Upper lobe of left lung (tissue), 6 donors: ENCODE measurements at regions not wholly inside any gene's neighbourhood (a gene's known extent, or its start where the extent isn't known, plus 50 kb on each side); places are given as distances from the start of the nearest gene placed in this dataset.
A peak's percentile ranks its signal among the peaks of the same experiment; 100 is the strongest.

Source experiments
- ATAC-seq, 2 donors: fragments of 200-7000 bp; cut with Tn5 transposase; one replicate each; pipeline ENCODE4 v1.9.1; 2022; ENCODE audit warnings: mild to moderate bottlenecking in 2 of 2, moderate library complexity in 2 of 2; ENCODE audit not compliant: low FRiP score in 2 of 2
- DNase-seq, 2 donors: peaks; one replicate each; pipeline ENCODE4 v3.0.0-alpha.2; 2019 to 2020
- H3K27ac ChIP-seq, 4 donors: fragments of 200-600 bp; sonication (generic); one replicate each; pipeline ENCODE4 v1.5.1; 2016 to 2019
- H3K27me3 ChIP-seq, 4 donors: fragments of 200-600 bp; sonication (generic); one replicate each; pipeline ENCODE4 v1.5.1; 2017 to 2019
- H3K36me3 ChIP-seq, 4 donors: fragments of 200-600 bp; sonication (generic); one replicate each; pipeline ENCODE4 v1.5.1; 2016 to 2019
- H3K4me1 ChIP-seq, 4 donors: fragments of 200-600 bp; sonication (generic); one replicate each; pipeline ENCODE4 v1.5.1; 2018 to 2019
- H3K4me3 ChIP-seq, 4 donors: fragments of 200-600 bp; sonication (generic); one replicate each; pipeline ENCODE4 v1.5.1; 2017 to 2019; ENCODE audit warnings: mild to moderate bottlenecking in 2 of 4, moderate library complexity in 1 of 4
- H3K9me3 ChIP-seq, 4 donors: fragments of 200-600 bp; sonication (generic); one replicate each; pipeline ENCODE4 v1.5.1; 2018 to 2019
- CTCF ChIP-seq, 6 experiments: fragments of 450-650 bp in 4 of 6; fragments of 200-600 bp in 2 of 6; sonication (generic) in 2 of 6; IDR thresholded peaks; one replicate each; pipeline ENCODE4 v1.5.1; 2016 to 2019; ENCODE audit warnings: antibody characterized with exemption in 6 of 6
- EP300 ChIP-seq, 4 donors: sonication (generic); formaldehyde crosslinking; IDR thresholded peaks; one replicate each; pipeline ENCODE4 v1.5.1; 2017; ENCODE audit warnings: antibody characterized with exemption in 4 of 4, control low read depth in 2 of 4
- POLR2A ChIP-seq, 4 donors: fragments of 450-650 bp; IDR thresholded peaks; one replicate each; pipeline ENCODE4 v1.5.1; 2016 to 2017; ENCODE audit warnings: antibody characterized with exemption in 4 of 4, mild to moderate bottlenecking in 2 of 4
- POLR2AphosphoS5 ChIP-seq, 2 donors: sonication (generic); formaldehyde crosslinking; IDR thresholded peaks; one replicate each; pipeline ENCODE4 v1.5.1; 2017; ENCODE audit warnings: antibody characterized with exemption in 2 of 2
- WGBS, 2 donors: methylation state at CpG; one replicate each; pipeline ENCODE4 v1.1.5; 2017 to 2018; 5-methylcytosine and 5-hydroxymethylcytosine counted together
- donor health status: DM: no; HTN: no; CAD: no; lungs with moderate emphysema.
- donor health status: DM: no; HTN: yes; CAD: no; lungs with severe emphysema.

GRCh38 chr22:48739348-48740085, 1088.2 kb downstream of the BRD1 start:
- no peak overlapping the region for H3K4me3 ChIP-seq
- no peaks in the 10 kb centered on the region for H3K4me1 ChIP-seq
- no peak overlapping the region for H3K27ac ChIP-seq
- H3K9me3 ChIP-seq = no peaks in the 10 kb centered on the region
- ATAC-seq (no peak), DNase-seq (peak in 1 of 2 donors; percentile 12)
- no peaks in the 10 kb centered on the region for H3K36me3 ChIP-seq
- H3K27me3 ChIP-seq = no peaks in the 10 kb centered on the region
- TF ChIP-seq CTCF (IDR thresholded peaks at IDR 0.05) (no peak), POLR2AphosphoS5 (IDR thresholded peaks at IDR 0.05) (no peak), EP300 (IDR thresholded peaks at IDR 0.05) (no peak)
- 83 to 91% methylated on average over 23 of the region's 23 CpGs for WGBS, 2 donors

GRCh38 chr22:48738204-48738980, 1089.3 kb downstream of the BRD1 start:
- no peak overlapping the region for H3K4me3 ChIP-seq
- WGBS, 2 donors = 85% methylated on average over 16 to 20 of the region's 20 CpGs
- H3K9me3 ChIP-seq = no peaks in the 10 kb centered on the region
- no peak for TF ChIP-seq POLR2AphosphoS5 (IDR thresholded peaks at IDR 0.05)
- no peak for TF ChIP-seq EP300 (IDR thresholded peaks at IDR 0.05)
- TF ChIP-seq CTCF (IDR thresholded peaks at IDR 0.05) = no peak
- TF ChIP-seq POLR2A (IDR thresholded peaks at IDR 0.05) = no peak
- no peak overlapping the region for H3K27ac ChIP-seq
- H3K4me1 ChIP-seq = no peaks in the 10 kb centered on the region
- H3K36me3 ChIP-seq = no peaks in the 10 kb centered on the region
- H3K27me3 ChIP-seq = no peaks in the 10 kb centered on the region
- ATAC-seq (no peak), DNase-seq (peak; percentile 11 to 40)

- Histone ChIP-seq H3K36me3 (no peaks in the 10 kb centered on the region), H3K27ac (no peak overlapping the region), H3K4me1 (no peaks in the 10 kb centered on the region), H3K9me3 (no peaks in the 10 kb centered on the region), H3K4me3 (no peak overlapping the region), H3K27me3 (no peaks in the 10 kb centered on the region)
- TF ChIP-seq POLR2AphosphoS5 (IDR thresholded peaks at IDR 0.05) (no peak), POLR2A (IDR thresholded peaks at IDR 0.05) (no peak), CTCF (IDR thresholded peaks at IDR 0.05) (no peak), EP300 (IDR thresholded peaks at IDR 0.05) (no peak)
- ATAC-seq (no peak), DNase-seq (peak in 1 of 2 donors; percentile 68)
- 83 to 84% methylated on average over 14 to 17 of the region's 22 CpGs for WGBS, 2 donors
Observed at GRCh38 chr22:48737461-48738203, 1090.0 kb downstream of the BRD1 start.

- Histone ChIP-seq H3K9me3 (no peaks in the 10 kb centered on the region), H3K27ac (no peak overlapping the region), H3K4me3 (no peak overlapping the region), H3K27me3 (no peaks in the 10 kb centered on the region), H3K4me1 (no peaks in the 10 kb centered on the region), H3K36me3 (no peaks in the 10 kb centered on the region)
- peak in 1 of 2 donors; percentile 40 for DNase-seq
- TF ChIP-seq EP300 (IDR thresholded peaks at IDR 0.05) = no peak
- no peak for TF ChIP-seq POLR2AphosphoS5 (IDR thresholded peaks at IDR 0.05)
- TF ChIP-seq POLR2A (IDR thresholded peaks at IDR 0.05) = no peak
- no peak for TF ChIP-seq CTCF (IDR thresholded peaks at IDR 0.05)
- no peak for ATAC-seq
- 85 to 89% methylated on average over 20 to 28 of the region's 29 CpGs for WGBS, 2 donors
Observed at GRCh38 chr22:48736593-48737460, 1090.8 kb downstream of the BRD1 start.
